ENCODE measurements at regions not wholly inside any gene's neighbourhood (a gene's known extent, or its start where the extent isn't known, plus 50 kb on each side); places are given as distances from the start of the nearest gene placed in this dataset.

GRCh38 chr17:22464041-22464440 is 771.7 kb downstream of the KCNJ18 start:
- TF ChIP-seq POLR2AphosphoS5 (IDR thresholded peaks at IDR 0.05; ENCODE audit: low read depth, low read length) = no peak
- TF ChIP-seq CTCF (IDR thresholded peaks at IDR 0.05) = no peak
- TF ChIP-seq REST (IDR thresholded peaks at IDR 0.05; ENCODE audit: insufficient read depth in 1 of 2, low read depth in 2 of 2, low read length in 1 of 2) = no peak
- TF ChIP-seq SIN3A (IDR thresholded peaks at IDR 0.05; ENCODE audit: borderline replicate concordance, insufficient read depth, low read depth, low read length) = no peak
- TF ChIP-seq TCF7L2 (IDR thresholded peaks at IDR 0.05; ENCODE audit: low read depth, low read length) = no peak
- H3K4me3 ChIP-seq (ENCODE audit: low read depth in 2 of 2, low read length in 2 of 2) = no peak overlapping the region
- intact Hi-C loops (cut with micrococcal nuclease; ENCODE audit: unreplicated experiment) = no loop called here
- no peak overlapping the region for H3K27ac ChIP-seq (ENCODE audit: low read length)
- ChIA-PET POLR2A (no interaction called here), CTCF (no interaction called here)
- no TSS peak for BruUV-seq (replicated peaks)
- H3K4me1 ChIP-seq (ENCODE audit: control insufficient read depth, insufficient read depth, low read length) = no peaks in the 10 kb centered on the region
- DNase-seq (ENCODE audit: low read depth, low spot score) (no peak), ATAC-seq (no peak)
- H3K27me3 ChIP-seq (ENCODE audit: control insufficient read depth, insufficient read depth, low read length) = no peaks in the 10 kb centered on the region
- no peaks in the 10 kb centered on the region for H3K9me3 ChIP-seq (ENCODE audit: control insufficient read depth, insufficient read depth, low read depth, low read length)
- no peaks in the 10 kb centered on the region for H3K36me3 ChIP-seq (ENCODE audit: control insufficient read depth, insufficient read depth, low read length)
- in situ Hi-C loops (cut with HindIII; ENCODE audit: low pct_unique_long_range_greater_than_20kb, low sequenced_read_pairs) = no loop called here

GRCh38 chr17:22467720-22468119 is 775.4 kb downstream of the KCNJ18 start:
- no peaks in the 10 kb centered on the region for H3K27me3 ChIP-seq (ENCODE audit: control insufficient read depth, insufficient read depth, low read length)
- TF ChIP-seq CTCF (IDR thresholded peaks at IDR 0.05) (no peak), TCF7L2 (IDR thresholded peaks at IDR 0.05; ENCODE audit: low read depth, low read length) (no peak), REST (IDR thresholded peaks at IDR 0.05; ENCODE audit: insufficient read depth in 1 of 2, low read depth in 2 of 2, low read length in 1 of 2) (no peak), SIN3A (IDR thresholded peaks at IDR 0.05; ENCODE audit: borderline replicate concordance, insufficient read depth, low read depth, low read length) (no peak), POLR2AphosphoS5 (IDR thresholded peaks at IDR 0.05; ENCODE audit: low read depth, low read length) (no peak)
- H3K4me1 ChIP-seq (ENCODE audit: control insufficient read depth, insufficient read depth, low read length) = no peaks in the 10 kb centered on the region
- no peaks in the 10 kb centered on the region for H3K36me3 ChIP-seq (ENCODE audit: control insufficient read depth, insufficient read depth, low read length)
- no peak overlapping the region for H3K4me3 ChIP-seq (ENCODE audit: low read depth in 2 of 2, low read length in 2 of 2)
- ATAC-seq (no peak), DNase-seq (ENCODE audit: low read depth, low spot score) (no peak)
- ChIA-PET POLR2A (no interaction called here), CTCF (no interaction called here)
- no peaks in the 10 kb centered on the region for H3K9me3 ChIP-seq (ENCODE audit: control insufficient read depth, insufficient read depth, low read depth, low read length)
- H3K27ac ChIP-seq (ENCODE audit: low read length) = no peak overlapping the region
- intact Hi-C loops (cut with micrococcal nuclease; ENCODE audit: unreplicated experiment) = no loop called here
- in situ Hi-C loops (cut with HindIII; ENCODE audit: low pct_unique_long_range_greater_than_20kb, low sequenced_read_pairs) = no loop called here
- no TSS peak for BruUV-seq (replicated peaks)

Measured in Panc1 (cell line).